GM18520 (cell line): ENCODE measurements at regions not wholly inside any gene's neighbourhood (a gene's known extent, or its start where the extent isn't known, plus 50 kb on each side); places are given as distances from the start of the nearest gene placed in this dataset.

ENCODE experiments used
- ATAC-seq: cut with Tn5 transposase; IDR thresholded peaks from one replicate; pipeline ENCODE4 v1.9.1; 2021; ENCODE audit not compliant: unreplicated experiment

DNA sequence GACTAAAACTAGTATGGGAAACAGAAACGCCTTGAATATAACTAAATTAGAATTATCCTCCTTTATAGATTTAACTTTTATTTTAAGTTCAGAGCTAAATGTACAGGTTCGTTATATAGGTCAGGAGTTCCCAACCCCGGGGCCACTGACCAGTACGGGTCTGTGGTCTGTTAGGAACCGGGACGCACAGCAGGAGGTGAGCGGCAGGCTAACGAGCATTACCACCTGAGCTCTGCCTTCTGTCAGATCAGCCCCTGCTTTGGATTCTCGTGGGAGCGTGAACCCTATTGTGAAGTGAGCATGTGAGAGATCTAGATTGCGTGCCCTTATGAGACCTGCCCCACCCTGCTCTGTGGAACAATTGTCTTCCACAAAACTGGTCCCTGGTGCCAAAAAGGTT, 51.0 kb downstream of the FAT4 start:
- ATAC-seq = no peak

DNA sequence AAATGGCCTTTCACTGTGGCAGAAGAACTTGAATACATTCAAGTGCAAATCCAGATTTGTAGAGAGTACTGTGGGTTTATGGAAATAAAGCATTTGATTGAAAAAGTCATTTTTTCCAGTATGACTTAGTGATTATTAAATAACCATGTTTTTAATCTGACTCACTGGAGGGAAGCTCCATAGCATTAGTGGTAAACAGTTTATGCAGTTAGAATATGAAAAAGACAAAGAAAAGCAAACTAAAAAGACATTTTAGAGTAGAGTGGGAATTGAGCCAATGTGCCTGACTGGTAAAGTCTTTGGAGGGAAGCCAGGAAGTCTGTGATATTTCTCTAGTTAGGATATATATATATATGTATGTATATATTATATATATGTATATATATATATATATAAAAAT, 53.4 kb downstream of the FAT4 start:
- ATAC-seq = no peak

DNA sequence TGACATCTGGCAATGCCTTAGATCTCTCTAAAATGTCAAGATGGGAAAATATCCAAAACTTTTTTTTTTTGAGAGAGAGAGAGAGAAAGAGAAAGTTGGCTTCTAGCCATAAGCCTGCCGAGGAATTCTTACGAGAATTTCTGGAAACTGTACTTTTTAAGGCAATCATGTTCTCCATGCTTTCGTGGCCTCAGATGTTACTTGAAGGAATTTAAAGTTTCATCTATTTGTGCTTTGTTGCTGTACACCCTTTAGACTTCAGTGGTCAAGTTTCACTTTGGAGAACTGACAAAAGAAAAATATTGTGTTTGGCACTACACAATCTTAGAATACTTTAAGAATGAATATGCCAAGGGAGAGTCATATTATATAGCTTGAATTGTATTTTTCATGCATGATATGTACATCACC, 53.9 kb downstream of the FAT4 start:
- no peak for ATAC-seq

DNA sequence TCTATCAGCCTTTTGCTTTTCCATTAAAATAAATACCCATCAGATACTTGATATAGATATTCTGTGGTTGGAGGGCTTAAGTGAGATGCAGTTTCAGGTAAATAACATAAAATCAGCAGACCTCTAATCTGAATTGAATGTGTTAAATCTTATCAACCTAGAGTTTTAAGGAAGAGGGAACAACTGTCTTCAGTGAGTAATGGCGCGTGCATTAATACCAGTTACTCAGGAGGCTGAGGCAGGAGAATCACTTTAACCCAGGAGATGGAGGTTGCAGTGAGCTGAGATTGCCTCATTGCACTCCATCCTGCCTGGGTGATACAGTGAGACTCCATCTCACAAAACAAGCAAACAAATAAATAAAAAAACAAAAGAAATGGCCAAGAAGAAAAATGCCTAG, 54.3 kb downstream of the FAT4 start:
- ATAC-seq = no peak

DNA sequence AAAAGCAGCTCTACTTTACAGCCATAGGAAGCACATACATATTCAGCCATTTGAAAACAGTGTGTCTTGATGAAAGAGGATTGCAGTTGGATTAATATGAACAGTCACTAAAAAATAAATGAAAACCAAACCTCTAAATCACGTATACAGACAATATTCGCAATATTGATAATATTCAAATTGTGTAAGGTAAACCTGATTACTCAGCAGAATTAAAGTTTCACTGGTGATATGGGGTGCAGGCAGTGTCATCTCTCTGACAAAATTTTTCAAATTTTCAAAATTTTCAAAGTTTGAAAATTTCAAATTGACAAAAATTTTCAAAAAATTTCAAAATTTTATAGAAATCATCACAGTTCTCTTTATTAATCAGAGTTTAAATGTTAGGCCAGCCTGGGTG, 55.7 kb downstream of the FAT4 start:
- ATAC-seq = no peak

DNA sequence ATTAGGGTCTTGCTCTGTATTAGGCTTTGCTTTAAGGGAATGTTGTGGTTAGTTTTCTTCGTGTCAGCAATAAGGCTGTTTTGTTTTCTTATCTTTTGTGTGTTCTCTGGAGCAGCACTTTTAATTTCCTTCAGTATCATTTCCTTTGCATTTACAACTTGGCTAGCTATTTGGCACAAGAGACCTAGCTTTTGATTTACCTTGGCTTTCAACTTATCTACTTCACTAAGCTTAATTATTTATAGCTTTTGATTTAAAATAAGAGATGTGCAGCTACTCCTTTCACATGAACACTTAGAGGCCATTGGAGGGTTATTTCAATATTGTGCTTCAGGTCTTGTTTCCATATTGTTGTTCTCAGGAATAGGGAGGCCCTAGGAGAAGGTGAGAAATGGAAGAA, 68.2 kb downstream of the FAT4 start:
- no peak for ATAC-seq

DNA sequence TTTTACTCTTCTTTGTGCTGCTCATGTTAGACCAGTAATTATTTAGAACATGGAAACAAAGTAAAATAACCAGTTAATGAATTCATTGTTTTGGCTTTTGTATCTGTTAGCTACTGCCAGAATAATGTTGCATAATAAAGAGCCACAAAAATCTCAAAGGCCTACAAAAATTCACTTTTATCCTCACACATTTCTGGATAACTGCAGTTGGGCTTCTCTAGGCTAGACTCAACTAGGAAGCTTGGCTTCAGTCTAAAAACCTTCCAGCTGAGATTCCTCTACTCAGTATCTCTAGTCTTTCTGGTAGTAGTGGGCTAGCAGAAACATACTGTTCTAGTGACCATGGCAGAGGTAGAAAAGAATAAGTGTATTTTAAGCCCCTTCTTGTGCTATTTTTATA, 73.0 kb downstream of the FAT4 start:
- no peak for ATAC-seq

DNA sequence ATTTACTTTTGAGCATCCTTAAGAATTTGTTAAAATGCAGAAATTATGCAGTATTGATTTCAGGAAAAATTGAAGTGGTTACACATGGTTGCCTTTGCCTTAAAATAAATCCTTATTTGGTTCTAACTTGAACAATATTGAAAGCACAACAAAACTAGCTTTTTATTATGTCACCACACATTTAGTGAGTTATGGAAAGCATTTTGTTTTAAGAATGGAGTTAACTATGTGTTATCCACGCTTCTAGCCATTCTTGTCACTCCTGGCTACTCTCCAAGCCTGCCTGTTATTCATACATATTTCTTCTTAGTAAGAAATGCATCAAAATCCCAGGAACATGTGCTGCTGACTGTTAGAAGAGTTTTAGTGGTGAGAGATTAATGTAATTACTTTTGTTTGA, 73.9 kb downstream of the FAT4 start:
- ATAC-seq = no peak

DNA sequence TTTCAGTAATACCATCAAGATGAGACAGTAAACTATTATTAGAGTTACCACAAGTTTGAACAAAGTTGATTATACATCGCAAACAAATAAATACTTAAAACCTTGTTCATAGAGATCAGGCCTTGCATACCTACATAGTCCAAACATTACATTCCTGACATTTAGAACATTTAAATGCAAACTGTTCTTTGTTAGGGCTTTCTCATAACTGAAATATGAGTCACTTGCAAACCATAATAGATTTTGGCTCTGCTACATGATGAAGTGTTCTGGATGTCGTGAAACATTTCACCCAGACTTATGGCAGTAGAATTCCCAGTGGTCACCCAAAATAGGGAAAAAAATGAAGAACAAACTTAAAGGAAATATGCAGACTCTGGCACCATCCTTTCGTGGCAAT, 75.0 kb downstream of the FAT4 start:
- ATAC-seq = no peak

DNA sequence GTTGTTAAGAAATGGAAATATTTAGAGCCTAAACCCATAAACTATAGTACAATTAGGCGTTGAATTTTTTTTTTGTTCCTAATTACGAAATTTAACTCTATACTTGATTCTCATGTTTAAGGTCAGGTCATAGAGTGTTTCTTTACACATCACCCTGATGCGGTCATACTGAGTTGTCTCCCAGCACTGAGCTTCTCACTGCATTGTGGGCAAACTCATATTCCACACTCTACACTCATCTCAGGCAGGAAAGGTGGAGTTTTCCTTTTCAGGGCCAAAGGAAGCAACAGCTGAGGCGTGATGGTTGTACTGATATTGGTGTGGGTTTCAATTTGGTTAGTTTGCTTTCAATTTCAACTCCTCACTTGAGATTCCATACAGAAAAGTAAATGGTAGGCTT, 75.4 kb downstream of the FAT4 start:
- ATAC-seq = no peak

DNA sequence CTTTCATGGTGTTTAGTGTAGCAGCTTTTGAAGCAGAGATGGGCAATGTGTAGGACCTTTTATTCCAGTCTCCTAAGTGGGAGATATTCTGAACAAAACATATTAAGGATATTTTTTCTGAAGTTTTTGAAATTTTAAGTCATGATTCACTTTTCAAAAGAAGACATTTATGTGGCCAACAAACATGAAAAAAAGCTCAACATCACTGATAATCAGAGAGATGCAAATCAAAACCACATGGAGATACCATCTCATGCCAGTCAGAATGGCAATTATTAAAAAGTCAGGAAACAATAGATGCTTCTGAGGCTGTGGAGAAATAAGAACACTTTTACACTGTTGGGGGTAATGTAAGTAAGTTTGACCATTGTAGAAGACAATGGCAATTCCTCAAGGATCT, 76.0 kb downstream of the FAT4 start:
- ATAC-seq = no peak

DNA sequence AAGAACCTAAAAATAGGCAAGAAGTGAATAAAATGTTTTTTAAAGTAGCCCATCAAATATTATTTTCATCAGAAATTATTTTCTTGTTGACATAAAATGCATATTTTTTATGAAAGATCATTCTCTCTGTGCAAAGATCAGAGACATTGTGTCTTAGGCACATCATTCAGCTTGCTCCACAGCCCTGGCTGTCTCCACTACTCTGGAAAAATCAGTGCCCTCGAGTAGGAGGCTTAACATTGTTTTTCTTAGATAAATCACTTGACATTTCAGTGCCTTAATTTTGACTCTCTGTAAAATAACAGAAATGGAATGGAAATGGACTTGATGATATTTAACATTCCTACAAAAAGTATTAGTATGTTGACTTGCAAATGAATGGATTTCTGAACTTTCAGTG, 77.9 kb downstream of the FAT4 start:
- no peak for ATAC-seq

DNA sequence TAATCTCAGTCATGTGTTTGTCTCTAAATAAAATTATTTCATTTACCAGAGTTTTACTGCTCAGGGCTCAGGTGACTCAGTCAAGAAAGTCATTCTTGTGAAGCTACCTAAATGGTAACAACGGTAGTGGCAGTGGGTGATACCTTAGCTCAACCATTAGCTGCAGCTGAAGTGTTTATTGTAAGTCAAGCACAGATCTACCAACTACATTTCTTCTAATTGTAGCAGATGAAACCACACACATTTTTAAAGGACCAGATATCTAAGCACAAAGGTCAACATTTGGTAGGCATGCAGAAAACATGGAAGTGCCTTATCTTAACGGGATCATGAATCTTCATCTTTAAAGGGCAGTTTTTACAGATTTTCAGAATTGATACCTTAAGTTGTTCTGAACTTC, 79.1 kb downstream of the FAT4 start:
- no peak for ATAC-seq

DNA sequence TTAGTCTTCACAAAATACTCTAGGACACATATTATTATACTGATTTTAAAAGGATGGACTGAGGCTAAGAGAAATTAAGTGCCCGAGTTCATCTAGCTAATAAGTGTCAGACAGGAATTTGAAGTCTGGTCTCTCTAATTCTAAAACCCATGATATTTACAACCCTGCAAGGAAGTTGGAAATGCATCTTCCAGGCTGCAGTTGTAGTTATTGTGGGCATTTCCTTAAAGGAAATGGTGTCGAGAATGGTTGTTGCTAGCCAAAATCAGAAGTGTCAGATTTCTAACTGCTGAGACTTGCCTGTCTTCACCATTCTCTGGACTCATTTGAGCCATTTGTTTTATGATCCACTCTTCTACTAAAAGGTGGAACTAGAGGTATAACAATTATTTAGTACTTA, 82.5 kb downstream of the FAT4 start:
- ATAC-seq = no peak

DNA sequence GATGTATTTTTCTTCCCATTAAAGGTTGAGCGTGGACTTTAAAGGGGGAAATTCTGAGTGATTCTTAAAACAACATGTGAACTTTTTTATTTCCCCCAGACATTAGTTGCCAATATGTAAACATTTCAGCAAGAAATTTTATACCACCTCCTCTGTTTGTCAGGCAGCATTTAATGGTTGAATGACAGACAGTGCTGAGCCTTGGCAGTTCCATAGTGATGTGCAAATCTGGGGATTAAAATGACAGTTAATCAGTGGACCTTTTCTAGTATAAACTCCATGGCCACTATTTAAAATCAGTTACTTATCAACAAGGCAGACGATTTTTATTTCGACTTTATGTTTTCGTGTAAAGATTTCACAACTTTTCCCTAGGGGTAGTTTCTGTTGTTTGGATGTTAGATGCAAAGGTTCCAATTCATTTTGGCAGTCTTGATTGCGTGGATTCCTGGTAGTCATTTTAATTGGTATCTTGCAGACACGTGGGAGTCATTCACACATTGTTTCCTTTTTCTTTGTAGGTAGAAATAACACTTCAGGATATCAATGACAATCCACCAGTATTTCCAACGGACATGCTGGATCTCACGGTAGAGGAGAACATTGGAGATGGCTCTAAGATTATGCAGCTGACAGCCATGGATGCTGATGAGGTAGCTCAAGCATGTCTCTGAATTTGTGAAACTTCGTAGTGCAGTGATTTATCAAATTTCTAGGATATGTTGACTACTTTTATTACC, 83.7 kb downstream of the FAT4 start:
- no peak for ATAC-seq

DNA sequence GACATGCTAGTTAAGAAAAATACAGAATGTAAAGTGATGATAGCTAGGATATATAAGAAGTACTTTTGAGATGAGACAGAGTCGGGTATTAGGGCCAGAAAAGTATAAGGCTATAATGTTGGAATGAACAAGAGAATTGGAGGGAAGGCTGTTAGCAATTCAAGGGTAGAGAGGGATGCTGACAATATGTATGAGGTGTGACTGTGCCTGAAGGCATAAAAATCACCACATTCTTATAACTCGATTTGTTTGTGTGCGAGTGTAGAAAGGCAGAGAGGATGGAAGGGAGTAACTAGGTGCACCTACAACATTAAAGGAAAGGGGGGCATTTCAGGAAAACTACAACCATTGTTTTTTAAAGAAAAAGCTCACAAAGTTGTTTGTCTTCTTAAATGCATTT, 86.0 kb downstream of the FAT4 start:
- ATAC-seq = no peak

DNA sequence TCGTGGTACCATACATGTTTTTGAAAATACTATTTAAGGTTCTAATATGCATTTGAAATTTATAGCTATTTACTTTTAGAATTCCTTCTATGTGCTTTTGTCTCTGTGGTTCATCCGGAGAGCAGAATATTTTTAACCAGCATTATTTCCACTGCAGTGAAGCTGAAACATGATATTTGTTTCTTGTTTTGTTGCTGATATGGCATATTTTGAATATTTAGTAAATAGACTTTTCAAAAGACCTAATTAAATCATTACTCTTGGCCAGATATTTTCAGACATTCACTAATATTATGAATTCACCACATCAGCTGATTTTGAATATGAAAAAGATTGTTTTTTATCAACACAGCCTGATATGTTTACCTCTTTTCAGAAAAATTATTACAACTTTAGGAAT, 87.0 kb downstream of the FAT4 start:
- no peak for ATAC-seq

DNA sequence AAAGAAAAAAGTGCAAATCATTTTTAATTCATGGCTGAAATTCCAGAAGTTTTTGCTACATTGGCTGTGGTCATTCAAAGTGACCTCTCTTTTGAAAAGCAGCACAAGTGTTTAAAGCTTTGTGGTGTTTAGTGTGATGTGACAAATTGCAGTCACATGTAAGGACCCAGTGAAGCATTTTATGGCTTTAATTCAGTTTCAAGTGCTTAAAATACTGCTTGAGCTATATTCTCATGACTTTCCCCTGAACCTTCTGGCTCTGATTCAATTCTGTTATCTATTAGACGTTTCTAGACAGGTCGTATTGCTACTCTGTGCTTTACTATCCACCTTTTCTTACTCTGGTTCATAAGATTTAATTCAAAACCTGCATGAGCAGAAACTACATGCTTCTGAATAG, 105.8 kb downstream of the FAT4 start:
- ATAC-seq = no peak

DNA sequence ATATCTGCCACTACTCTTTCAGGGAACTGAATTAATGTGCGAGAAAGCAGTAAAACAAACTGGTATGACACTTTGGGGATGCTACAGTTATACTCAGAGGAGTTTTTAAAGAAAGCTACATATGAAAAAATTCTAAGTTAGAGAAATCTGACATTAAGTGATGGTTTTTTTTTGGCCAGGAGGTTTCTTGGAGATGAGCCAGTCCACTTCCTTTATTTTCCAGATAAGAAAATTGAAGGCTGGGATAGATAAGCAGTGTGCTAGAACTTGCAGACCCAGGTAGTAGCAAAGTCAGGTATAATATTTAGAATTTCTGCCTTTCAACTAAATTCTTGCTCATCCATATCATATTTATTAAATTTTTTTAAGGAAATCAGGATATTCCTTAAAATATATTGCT, 106.8 kb downstream of the FAT4 start:
- no peak for ATAC-seq

DNA sequence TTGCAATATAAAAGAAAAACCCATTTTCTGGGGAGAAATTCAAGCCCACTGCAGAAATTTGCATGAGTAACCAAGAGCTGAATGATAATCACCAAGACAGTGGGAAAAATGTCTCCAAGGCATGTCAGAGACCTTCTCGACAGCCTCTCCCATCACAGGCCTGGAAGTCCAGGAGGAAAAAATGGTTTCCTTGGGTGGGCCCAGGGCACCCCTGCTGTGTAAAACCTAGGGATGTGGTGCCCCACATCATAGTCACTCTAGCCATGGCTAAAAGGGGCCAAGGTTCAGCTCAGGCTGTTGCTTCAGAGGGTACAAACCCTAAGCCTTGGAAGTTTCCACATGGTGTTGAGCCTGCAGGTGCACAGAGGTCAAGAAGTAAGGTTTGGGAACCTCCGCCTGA, 108.4 kb downstream of the FAT4 start:
- no peak for ATAC-seq

DNA sequence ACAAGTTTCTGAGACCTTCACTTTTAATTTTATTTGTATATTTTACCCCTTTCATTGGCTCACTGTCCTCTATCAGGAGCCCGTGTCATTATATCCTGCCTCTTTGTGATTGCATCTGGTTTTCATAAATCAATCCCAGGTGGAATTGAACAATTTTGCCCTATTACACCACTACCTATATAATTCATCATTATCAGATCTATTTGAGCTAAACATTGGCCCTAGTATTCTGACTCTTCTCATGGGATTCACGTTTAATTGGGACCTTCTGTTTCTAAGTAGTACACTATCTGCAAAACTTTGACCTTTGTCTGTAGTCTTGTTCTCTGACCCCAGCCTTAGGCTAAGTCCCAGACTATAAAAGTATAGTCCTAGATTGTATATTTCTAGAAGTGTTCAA, 114.1 kb downstream of the FAT4 start:
- ATAC-seq = no peak

DNA sequence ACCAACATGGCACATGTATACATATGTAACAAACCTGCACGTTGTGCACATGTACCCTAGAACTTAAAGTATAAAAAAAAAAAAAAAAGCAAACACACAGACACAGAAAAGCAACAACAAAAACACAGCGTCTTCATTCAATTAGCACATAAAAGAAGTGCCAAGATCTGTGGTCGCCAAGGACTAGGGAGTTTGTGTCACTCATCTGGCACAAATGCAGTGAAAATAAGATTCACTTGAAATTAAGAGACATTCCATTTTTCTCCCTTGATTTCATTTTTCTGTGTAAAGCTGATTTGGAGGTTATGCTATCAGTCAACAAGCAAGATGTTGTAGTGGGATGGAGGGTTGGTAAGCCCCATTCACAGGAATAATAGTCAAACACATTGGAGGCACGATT, 115.3 kb downstream of the FAT4 start:
- ATAC-seq = no peak

DNA sequence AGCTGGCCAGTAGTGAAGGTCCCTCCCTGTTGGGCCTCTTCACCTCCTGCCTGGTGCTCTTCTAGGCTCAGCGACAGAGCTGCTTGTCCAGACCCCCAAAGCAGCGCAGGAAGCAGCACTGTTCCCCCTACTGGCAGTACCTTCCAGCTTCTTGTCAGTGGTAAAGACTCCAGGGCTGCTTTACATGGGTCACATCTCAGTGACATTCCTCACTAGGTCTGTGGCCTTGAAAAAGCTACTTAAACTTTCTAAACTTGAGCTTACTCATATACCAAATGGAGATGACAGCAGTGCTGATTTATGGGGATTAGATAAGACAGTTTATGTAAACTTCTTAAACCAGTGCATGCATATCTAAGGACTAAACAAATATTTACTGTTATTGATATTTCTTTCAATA, 117.3 kb downstream of the FAT4 start:
- no peak for ATAC-seq

DNA sequence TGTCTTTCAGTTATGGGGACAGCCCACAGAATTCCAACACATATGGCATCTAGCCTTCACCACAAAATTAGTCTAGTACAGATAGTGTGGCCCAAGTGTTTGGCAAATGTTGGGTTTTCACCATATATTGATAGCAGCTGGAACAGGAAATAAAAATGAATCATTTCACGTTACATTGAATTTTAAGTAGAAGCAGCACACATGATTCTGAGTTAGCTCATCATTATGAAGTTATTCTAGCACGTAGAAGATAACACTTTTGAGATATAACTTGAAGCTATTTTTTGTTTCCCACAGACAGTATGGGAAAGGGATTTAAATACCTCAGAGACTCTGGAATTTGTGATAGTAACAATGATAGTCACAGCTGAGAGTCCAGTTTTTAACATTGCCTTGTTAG, 118.7 kb downstream of the FAT4 start:
- no peak for ATAC-seq
